ENCODE measurements at regions not wholly inside any gene's neighbourhood (a gene's known extent, or its start where the extent isn't known, plus 50 kb on each side); places are given as distances from the start of the nearest gene placed in this dataset.

DNA sequence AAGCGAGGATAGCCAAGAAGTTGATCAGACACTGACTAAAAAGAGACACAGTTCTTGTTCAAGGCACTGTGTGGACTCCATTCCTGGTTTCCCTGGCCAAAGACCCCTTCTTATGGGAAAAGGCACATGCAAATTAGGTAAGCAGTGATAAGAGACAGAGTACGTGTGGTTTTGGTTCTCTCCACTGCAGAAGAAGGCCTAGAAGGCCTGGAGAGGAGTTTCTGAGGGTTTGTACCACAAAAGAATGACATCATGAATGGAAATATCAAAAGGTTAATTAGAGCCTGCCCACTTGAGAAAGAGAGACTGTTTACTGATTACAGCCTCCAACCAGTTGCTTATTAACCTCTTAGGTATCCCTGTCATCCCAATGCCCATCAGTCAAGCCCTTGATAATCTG lies 137.5 kb downstream of the ZNF365 start:
- Mint-ChIP-seq H3K27ac (peak overlapping the region; percentile 5), H3K36me3 (ENCODE audit: low read depth) (no peaks in the 10 kb centered on the region), H3K9me3 (no peaks in the 10 kb centered on the region), H3K4me1 (peaks cover 14% of the 10 kb centered on the region), H3K4me3 (no peak overlapping the region), H3K27me3 (peaks cover 5% of the 10 kb centered on the region)
- ATAC-seq = peak; percentile 73
- no peak for DNase-seq

GRCh38 chr10:62512732-62513475 lies 138.7 kb downstream of the ZNF365 start:
- H3K4me3 Mint-ChIP-seq = no peak overlapping the region
- peaks cover 15% of the 10 kb centered on the region for H3K4me1 Mint-ChIP-seq
- peaks cover 5% of the 10 kb centered on the region for H3K27me3 Mint-ChIP-seq
- ATAC-seq = no peak
- no peak for DNase-seq
- no peaks in the 10 kb centered on the region for H3K36me3 Mint-ChIP-seq (ENCODE audit: low read depth)
- H3K9me3 Mint-ChIP-seq = no peaks in the 10 kb centered on the region
- no peak overlapping the region for H3K27ac Mint-ChIP-seq

- peaks cover 15% of the 10 kb centered on the region for H3K4me1 Mint-ChIP-seq
- no peak overlapping the region for H3K4me3 Mint-ChIP-seq
Measured at GRCh38 chr10:62514079-62514693, 140.0 kb downstream of the ZNF365 start.

DNA sequence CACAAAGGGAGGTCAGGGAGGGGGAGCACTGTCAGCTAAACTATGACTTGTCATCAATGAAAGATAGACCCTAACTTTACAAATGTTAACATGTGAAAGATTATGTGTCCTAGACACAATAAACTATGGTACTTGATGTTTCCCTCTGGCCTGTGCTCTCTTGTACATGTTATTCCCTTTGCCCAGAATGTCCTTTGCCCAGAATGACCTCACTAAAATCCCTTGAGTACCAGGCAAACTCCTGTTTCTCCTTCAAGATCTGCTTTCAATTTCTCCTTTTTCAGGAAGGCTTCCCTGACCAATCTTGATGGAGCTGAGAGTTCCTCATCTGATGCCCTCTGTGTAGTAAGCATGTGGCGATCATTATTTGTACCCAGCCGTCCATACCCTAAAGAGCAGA lies 143.1 kb downstream of the ZNF365 start:
- ATAC-seq (no peak), DNase-seq (no peak)
- Mint-ChIP-seq H3K36me3 (ENCODE audit: low read depth) (no peaks in the 10 kb centered on the region), H3K27me3 (peaks cover 5% of the 10 kb centered on the region), H3K9me3 (no peaks in the 10 kb centered on the region), H3K4me1 (peaks cover 4% of the 10 kb centered on the region), H3K4me3 (no peak overlapping the region), H3K27ac (no peak overlapping the region)

More at GRCh38 chr10:62514079-62514693, 140.0 kb downstream of the ZNF365 start:
- ATAC-seq (no peak), DNase-seq (no peak)
- Mint-ChIP-seq H3K27ac (no peak overlapping the region), H3K27me3 (peaks cover 5% of the 10 kb centered on the region), H3K9me3 (no peaks in the 10 kb centered on the region), H3K36me3 (ENCODE audit: low read depth) (no peaks in the 10 kb centered on the region)

GRCh38 chr10:62527019-62527827 lies 153.1 kb downstream of the ZNF365 start:
- peak; percentile 15 for DNase-seq
- Mint-ChIP-seq H3K4me3 (peak overlapping the region; percentile 51), H3K27ac (peak overlapping the region; percentile 84), H3K36me3 (ENCODE audit: low read depth) (peaks cover 17% of the 10 kb centered on the region), H3K4me1 (peaks cover 40% of the 10 kb centered on the region), H3K9me3 (peaks cover 21% of the 10 kb centered on the region), H3K27me3 (no peaks in the 10 kb centered on the region)
- peak; percentile 18 for ATAC-seq

DNA sequence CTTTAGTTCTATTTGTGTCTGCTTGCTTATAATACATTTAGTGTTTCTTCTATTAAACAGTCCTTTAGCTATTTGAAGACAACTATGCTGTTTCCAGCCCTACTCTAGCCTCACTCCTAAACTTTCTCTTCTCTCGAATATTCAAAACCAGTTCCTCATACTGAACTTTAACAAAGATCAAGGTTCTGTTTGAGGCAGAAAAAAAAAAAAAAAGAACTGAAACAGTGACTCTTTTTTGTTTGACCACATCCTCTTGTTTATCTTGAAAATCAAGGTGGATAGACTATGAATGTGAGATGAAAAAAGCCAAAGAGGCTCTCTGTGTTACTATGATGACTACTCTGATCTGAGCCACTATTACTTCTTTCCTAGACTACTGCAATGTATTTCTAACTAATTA lies 154.3 kb downstream of the ZNF365 start:
- DNase-seq = no peak
- peak; percentile 99 for ATAC-seq
- peak overlapping the region; percentile 84 for H3K27ac Mint-ChIP-seq

GRCh38 chr10:62529396-62529795 lies 155.2 kb downstream of the ZNF365 start:
- ATAC-seq (no peak), DNase-seq (no peak)
- Mint-ChIP-seq H3K36me3 (ENCODE audit: low read depth) (peaks cover 15% of the 10 kb centered on the region), H3K27me3 (no peaks in the 10 kb centered on the region), H3K4me3 (no peak overlapping the region), H3K9me3 (peaks cover 15% of the 10 kb centered on the region), H3K4me1 (peaks cover 40% of the 10 kb centered on the region), H3K27ac (no peak overlapping the region)

More for the DNA sequence above, 154.3 kb downstream of the ZNF365 start:
- Mint-ChIP-seq H3K4me1 (peaks cover 40% of the 10 kb centered on the region), H3K9me3 (peaks cover 21% of the 10 kb centered on the region), H3K4me3 (peak overlapping the region; percentile 51), H3K36me3 (ENCODE audit: low read depth) (peaks cover 17% of the 10 kb centered on the region), H3K27me3 (no peaks in the 10 kb centered on the region)

DNA sequence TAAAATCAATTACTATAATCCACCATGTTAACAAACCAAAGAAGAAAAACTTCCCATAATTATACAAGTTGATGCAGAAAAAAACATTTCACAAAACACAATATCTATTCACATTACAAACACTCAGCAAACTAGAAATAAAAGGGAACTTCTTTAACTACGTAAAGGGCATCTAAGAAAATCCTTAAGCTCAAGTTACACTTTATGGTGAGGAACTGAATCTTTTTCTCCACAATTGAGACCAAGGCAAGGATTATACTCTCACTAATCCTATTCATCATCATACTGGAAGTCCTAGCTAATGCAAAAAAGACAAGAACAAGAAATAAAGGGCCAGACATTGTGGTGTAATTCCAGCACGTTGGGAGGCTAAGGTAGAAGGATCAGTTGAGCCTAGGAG lies 159.9 kb downstream of the ZNF365 start:
- Mint-ChIP-seq H3K36me3 (ENCODE audit: low read depth) (no peaks in the 10 kb centered on the region), H3K9me3 (peaks cover 8% of the 10 kb centered on the region), H3K4me3 (no peak overlapping the region), H3K27me3 (peaks cover 3% of the 10 kb centered on the region), H3K4me1 (peaks cover 17% of the 10 kb centered on the region), H3K27ac (no peak overlapping the region)
- ATAC-seq (no peak), DNase-seq (no peak)

DNA sequence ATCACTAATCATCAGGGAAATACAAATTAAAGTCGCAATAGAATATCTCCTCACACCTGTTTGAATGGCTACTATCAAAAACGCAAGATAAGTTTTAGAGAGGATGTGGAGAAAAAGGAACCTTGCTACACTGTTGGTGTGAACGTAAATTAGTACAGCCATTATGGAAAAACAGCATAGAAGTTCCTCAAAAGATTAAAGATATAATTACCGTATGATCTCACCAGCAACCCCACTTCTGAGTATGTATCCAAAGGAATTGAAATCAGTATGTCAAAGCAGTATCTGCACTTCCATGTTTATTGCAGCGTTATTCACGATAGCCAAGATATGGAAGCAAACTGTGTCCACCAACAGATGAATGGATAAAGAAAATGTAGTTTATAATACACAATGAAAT lies 164.4 kb downstream of the ZNF365 start:
- Mint-ChIP-seq H3K27ac (no peak overlapping the region), H3K36me3 (ENCODE audit: low read depth) (no peaks in the 10 kb centered on the region), H3K27me3 (peaks cover 3% of the 10 kb centered on the region), H3K4me3 (no peak overlapping the region), H3K4me1 (peaks cover 5% of the 10 kb centered on the region), H3K9me3 (peaks cover 12% of the 10 kb centered on the region)
- DNase-seq = no peak
- ATAC-seq = no peak

DNA sequence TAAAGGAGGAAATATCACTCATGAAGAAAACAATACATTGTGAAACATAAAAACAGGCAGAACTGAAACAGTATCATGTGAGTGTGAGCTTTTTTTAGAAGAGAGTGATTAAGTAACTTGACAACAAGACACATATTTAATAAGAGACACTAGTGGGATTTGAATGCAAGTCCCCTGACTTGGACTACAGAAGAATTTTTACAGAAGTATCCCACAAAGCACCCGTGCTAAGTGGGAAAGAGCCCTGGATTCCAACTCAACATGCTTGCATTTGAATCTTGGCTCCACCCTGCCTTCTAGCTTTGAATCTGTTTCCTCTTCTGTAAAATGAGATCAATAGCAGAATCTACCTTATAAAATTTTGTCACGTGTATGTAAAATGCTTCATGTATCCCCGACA lies 166.2 kb downstream of the ZNF365 start:
- ATAC-seq (no peak), DNase-seq (no peak)
- Mint-ChIP-seq H3K9me3 (peaks cover 8% of the 10 kb centered on the region), H3K27ac (no peak overlapping the region), H3K27me3 (peaks cover 3% of the 10 kb centered on the region), H3K4me3 (no peak overlapping the region), H3K36me3 (ENCODE audit: low read depth) (no peaks in the 10 kb centered on the region), H3K4me1 (peaks cover 6% of the 10 kb centered on the region)

- no peak for ATAC-seq
- Mint-ChIP-seq H3K27ac (no peak overlapping the region), H3K9me3 (peaks cover 7% of the 10 kb centered on the region), H3K4me3 (no peak overlapping the region), H3K36me3 (ENCODE audit: low read depth) (no peaks in the 10 kb centered on the region), H3K27me3 (peaks cover 3% of the 10 kb centered on the region), H3K4me1 (peaks cover 14% of the 10 kb centered on the region)
- DNase-seq = no peak
Measured at GRCh38 chr10:62541811-62542210, 167.6 kb downstream of the ZNF365 start.

- ATAC-seq (no peak), DNase-seq (no peak)
- Mint-ChIP-seq H3K4me1 (peaks cover 11% of the 10 kb centered on the region), H3K4me3 (no peak overlapping the region), H3K9me3 (peaks cover 4% of the 10 kb centered on the region), H3K27me3 (no peaks in the 10 kb centered on the region), H3K36me3 (ENCODE audit: low read depth) (no peaks in the 10 kb centered on the region), H3K27ac (no peak overlapping the region)
Measured at GRCh38 chr10:62543571-62544355, 169.6 kb downstream of the ZNF365 start.

DNA sequence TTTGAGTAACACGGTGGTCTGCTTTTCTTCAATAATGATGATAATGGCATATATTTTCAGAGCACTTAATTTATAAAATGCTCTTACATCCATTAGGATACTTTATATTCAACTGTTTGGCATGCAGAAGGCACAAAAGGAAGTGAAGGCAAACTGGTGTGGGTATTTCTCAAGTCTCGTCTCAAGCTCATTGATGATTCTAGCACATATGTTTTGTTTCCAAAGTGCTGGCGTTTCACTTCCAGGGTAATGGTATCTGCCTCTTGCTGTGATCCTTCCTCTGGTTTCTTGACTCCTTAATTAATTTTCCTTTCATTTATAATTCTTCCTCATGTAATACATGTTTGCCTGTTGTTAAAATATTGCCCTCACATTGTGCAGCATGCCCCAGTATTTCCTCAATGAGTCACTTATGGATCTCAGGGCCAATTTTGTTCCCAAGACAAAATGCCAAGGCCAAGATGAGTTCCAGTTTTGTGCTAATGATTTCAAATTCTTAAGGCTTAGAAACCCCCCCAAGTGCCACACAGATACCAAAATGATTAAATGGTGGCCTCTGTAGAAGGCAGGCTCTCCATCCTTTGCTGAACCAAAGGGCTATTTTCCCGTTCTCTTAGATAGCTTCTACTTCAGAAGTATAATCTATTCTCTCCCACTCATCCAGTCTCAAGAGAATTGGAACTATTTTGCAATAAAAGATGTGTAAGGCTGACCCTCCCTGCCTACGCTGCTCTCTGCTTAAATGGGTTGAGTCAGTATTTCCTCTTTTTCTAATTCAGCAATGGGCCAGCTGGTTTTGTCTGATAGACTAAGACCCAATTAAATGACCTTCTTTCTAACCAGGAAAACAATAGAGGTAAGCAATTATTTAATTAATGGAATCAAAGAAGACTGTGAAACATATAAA lies 171.2 kb downstream of the ZNF365 start:
- H3K4me3 Mint-ChIP-seq = no peak overlapping the region
- H3K27me3 Mint-ChIP-seq = no peaks in the 10 kb centered on the region
- H3K27ac Mint-ChIP-seq = no peak overlapping the region
- H3K36me3 Mint-ChIP-seq (ENCODE audit: low read depth) = no peaks in the 10 kb centered on the region
- peaks cover 9% of the 10 kb centered on the region for H3K4me1 Mint-ChIP-seq
- peaks cover 4% of the 10 kb centered on the region for H3K9me3 Mint-ChIP-seq
- ATAC-seq (no peak), DNase-seq (no peak)
